ENCODE measurements at regions not wholly inside any gene's neighbourhood (a gene's known extent, or its start where the extent isn't known, plus 50 kb on each side); places are given as distances from the start of the nearest gene placed in this dataset.

- no peak for DNase-seq (ENCODE audit: low read depth, low spot score)
- in situ Hi-C loops (cut with HindIII; ENCODE audit: low pct_unique_long_range_greater_than_20kb, low sequenced_read_pairs), result no loop called here
Observed at GRCh38 chr15:29891096-29891457, 68.8 kb upstream of the TJP1 start.

- in situ Hi-C loops (cut with HindIII; ENCODE audit: low pct_unique_long_range_greater_than_20kb, low sequenced_read_pairs), result no loop called here
- no peak for DNase-seq (ENCODE audit: low read depth, low spot score)
Observed at GRCh38 chr15:29890336-29891095, 68.2 kb upstream of the TJP1 start.

GRCh38 chr15:29889542-29890329 is 67.5 kb upstream of the TJP1 start:
- in situ Hi-C loops (cut with HindIII; ENCODE audit: low pct_unique_long_range_greater_than_20kb, low sequenced_read_pairs), result no loop called here
- DNase-seq (ENCODE audit: low read depth, low spot score), result no peak

- no peak for DNase-seq (ENCODE audit: low read depth, low spot score)
- in situ Hi-C loops (cut with HindIII; ENCODE audit: low pct_unique_long_range_greater_than_20kb, low sequenced_read_pairs), result no loop called here
Observed at GRCh38 chr15:29888646-29889045, 66.4 kb upstream of the TJP1 start.

GRCh38 chr15:29887721-29888120 is 65.5 kb upstream of the TJP1 start:
- no peak for DNase-seq (ENCODE audit: low read depth, low spot score)
- in situ Hi-C loops (cut with HindIII; ENCODE audit: low pct_unique_long_range_greater_than_20kb, low sequenced_read_pairs), result no loop called here

- in situ Hi-C loops (cut with HindIII; ENCODE audit: low pct_unique_long_range_greater_than_20kb, low sequenced_read_pairs), result no loop called here
- no peak for DNase-seq (ENCODE audit: low read depth, low spot score)
Observed at GRCh38 chr15:29885183-29885582, 62.9 kb upstream of the TJP1 start.

- in situ Hi-C loops (cut with HindIII; ENCODE audit: low pct_unique_long_range_greater_than_20kb, low sequenced_read_pairs), result no loop called here
- no peak for DNase-seq (ENCODE audit: low read depth, low spot score)
Observed at GRCh38 chr15:29883126-29883525, 60.9 kb upstream of the TJP1 start.

GRCh38 chr15:29880886-29881285 is 58.6 kb upstream of the TJP1 start:
- peak; percentile 25 for DNase-seq (ENCODE audit: low read depth, low spot score)
- in situ Hi-C loops (cut with HindIII; ENCODE audit: low pct_unique_long_range_greater_than_20kb, low sequenced_read_pairs), result no loop called here

GRCh38 chr15:29880341-29880740 is 58.1 kb upstream of the TJP1 start:
- DNase-seq (ENCODE audit: low read depth, low spot score), result peak; percentile 88
- in situ Hi-C loops (cut with HindIII; ENCODE audit: low pct_unique_long_range_greater_than_20kb, low sequenced_read_pairs), result no loop called here

- no peak for DNase-seq (ENCODE audit: low read depth, low spot score)
Observed at GRCh38 chr15:29874977-29875376, 52.7 kb upstream of the TJP1 start.

GRCh38 chr15:29873947-29874411 is 51.7 kb upstream of the TJP1 start:
- in situ Hi-C loops (cut with HindIII; ENCODE audit: low pct_unique_long_range_greater_than_20kb, low sequenced_read_pairs), result no loop called here

More at GRCh38 chr15:29874977-29875376, 52.7 kb upstream of the TJP1 start:
- in situ Hi-C loops (cut with HindIII; ENCODE audit: low pct_unique_long_range_greater_than_20kb, low sequenced_read_pairs), result no loop called here

GRCh38 chr15:29873264-29873663 is 51.0 kb upstream of the TJP1 start:
- no peak for DNase-seq (ENCODE audit: low read depth, low spot score)
- in situ Hi-C loops (cut with HindIII; ENCODE audit: low pct_unique_long_range_greater_than_20kb, low sequenced_read_pairs), result no loop called here

More at GRCh38 chr15:29873947-29874411, 51.7 kb upstream of the TJP1 start:
- DNase-seq (ENCODE audit: low read depth, low spot score), result no peak

GRCh38 chr15:29872716-29873115 is 50.4 kb upstream of the TJP1 start:
- in situ Hi-C loops (cut with HindIII; ENCODE audit: low pct_unique_long_range_greater_than_20kb, low sequenced_read_pairs), result no loop called here
- DNase-seq (ENCODE audit: low read depth, low spot score), result no peak

All from SK-MEL-5 (cell line).